ENCODE measurements at regions not wholly inside any gene's neighbourhood (a gene's known extent, or its start where the extent isn't known, plus 50 kb on each side); places are given as distances from the start of the nearest gene placed in this dataset.
A peak's percentile ranks its signal among the peaks of the same experiment; 100 is the strongest.
"Not testable (repeated sequence)": the region's sequence is repeated elsewhere in the genome, so short reads cannot be mapped to it uniquely, and the experiment has no call there.

DNA sequence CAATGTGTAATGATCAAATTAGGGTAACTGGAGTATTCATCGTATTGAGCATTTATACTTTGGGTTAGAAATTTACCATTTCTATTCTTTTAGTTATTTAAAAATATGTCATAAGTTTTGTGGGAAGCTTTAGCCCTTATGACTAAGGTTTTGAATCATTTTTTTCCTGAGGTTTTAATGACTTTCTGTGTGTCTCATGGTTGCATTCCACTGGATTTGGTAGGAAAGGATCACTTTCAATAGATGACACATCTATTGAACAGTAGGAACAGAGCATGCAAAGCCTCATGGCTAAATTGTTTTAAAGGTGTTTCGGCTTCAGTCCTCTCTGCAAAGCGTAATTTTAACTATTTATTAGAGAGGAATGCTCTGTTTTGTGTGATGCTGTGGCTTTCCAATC lies 512.4 kb upstream of the CHD1 start:
- Histone ChIP-seq H3K36me3 (no peaks in the 10 kb centered on the region), H3K27ac (no peak overlapping the region), H3K9me3 (no peaks in the 10 kb centered on the region), H3K4me1 (no peaks in the 10 kb centered on the region), H3K4me3 (no peak overlapping the region), H3K27me3 (no peaks in the 10 kb centered on the region)
- TF ChIP-seq, protein P1, sequence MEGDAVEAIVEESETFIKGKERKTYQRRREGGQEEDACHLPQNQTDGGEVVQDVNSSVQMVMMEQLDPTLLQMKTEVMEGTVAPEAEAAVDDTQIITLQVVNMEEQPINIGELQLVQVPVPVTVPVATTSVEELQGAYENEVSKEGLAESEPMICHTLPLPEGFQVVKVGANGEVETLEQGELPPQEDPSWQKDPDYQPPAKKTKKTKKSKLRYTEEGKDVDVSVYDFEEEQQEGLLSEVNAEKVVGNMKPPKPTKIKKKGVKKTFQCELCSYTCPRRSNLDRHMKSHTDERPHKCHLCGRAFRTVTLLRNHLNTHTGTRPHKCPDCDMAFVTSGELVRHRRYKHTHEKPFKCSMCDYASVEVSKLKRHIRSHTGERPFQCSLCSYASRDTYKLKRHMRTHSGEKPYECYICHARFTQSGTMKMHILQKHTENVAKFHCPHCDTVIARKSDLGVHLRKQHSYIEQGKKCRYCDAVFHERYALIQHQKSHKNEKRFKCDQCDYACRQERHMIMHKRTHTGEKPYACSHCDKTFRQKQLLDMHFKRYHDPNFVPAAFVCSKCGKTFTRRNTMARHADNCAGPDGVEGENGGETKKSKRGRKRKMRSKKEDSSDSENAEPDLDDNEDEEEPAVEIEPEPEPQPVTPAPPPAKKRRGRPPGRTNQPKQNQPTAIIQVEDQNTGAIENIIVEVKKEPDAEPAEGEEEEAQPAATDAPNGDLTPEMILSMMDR (IDR thresholded peaks at IDR 0.05), result no peak
- intact Hi-C loops (cut with DNase I), result no loop called here
- ATAC-seq, result no peak
- DNase-seq, result no peak

GRCh38 chr5:99438619-99439018 lies 509.8 kb upstream of the CHD1 start:
- Histone ChIP-seq H3K36me3 (no peaks in the 10 kb centered on the region), H3K27ac (no peak overlapping the region), H3K4me3 (no peak overlapping the region), H3K27me3 (no peaks in the 10 kb centered on the region), H3K4me1 (no peaks in the 10 kb centered on the region), H3K9me3 (no peaks in the 10 kb centered on the region)
- DNase-seq, result no peak
- TF ChIP-seq, protein P1 (IDR thresholded peaks at IDR 0.05), result no peak
- intact Hi-C loops (cut with DNase I), result no loop called here
- no peak for ATAC-seq

GRCh38 chr5:99437986-99438385 lies 509.2 kb upstream of the CHD1 start:
- Histone ChIP-seq H3K36me3 (no peaks in the 10 kb centered on the region), H3K27me3 (no peaks in the 10 kb centered on the region), H3K27ac (no peak overlapping the region), H3K4me3 (no peak overlapping the region), H3K9me3 (no peaks in the 10 kb centered on the region), H3K4me1 (no peaks in the 10 kb centered on the region)
- no peak for DNase-seq
- intact Hi-C loops (cut with DNase I), result no loop called here
- TF ChIP-seq, protein P1 (IDR thresholded peaks at IDR 0.05), result no peak
- no peak for ATAC-seq

DNA sequence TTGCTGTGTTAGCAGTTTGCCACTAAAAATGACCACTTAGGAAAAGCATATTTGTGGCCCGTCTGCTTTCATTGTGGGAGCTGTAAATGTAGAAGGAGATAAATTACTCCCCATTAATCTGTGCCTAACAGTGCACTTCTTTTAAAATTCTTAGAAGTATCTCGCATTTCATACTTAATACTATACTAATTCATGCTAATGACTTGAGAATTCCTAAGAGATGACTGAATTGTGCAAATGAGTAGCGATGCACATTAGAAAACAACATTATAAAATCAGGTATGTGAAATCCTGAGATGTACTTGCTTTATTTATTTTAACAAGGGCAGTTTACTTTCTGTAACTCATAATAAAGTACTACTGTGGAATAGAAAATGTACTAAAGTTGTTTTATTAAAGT lies 494.6 kb upstream of the CHD1 start:
- H3K4me1 ChIP-seq; H3K4me3 ChIP-seq; H3K27me3 ChIP-seq; H3K36me3 ChIP-seq; intact Hi-C loops (cut with DNase I); DNase-seq; ATAC-seq; H3K27ac ChIP-seq; H3K9me3 ChIP-seq: not testable (repeated sequence)

DNA sequence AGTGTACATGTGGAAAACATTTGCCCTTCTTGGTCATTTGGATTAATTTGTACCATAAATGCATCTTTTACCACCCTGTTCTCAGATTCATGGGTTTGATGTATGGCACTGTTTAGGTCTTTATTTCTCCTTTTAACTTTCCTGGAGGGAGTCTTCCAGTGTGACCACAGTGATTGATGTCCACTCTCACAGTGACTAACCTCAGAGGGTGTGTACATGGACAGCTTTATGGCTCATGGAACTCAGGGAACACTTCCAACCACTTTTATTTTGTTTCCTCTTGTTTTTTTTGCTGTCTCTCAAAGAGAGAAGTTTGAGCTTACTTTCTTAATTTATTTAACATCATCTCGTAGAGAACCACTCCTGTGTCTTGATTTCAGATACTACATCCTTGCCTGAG lies 489.8 kb upstream of the CHD1 start:
- DNase-seq; intact Hi-C loops (cut with DNase I); H3K27me3 ChIP-seq; H3K9me3 ChIP-seq; H3K27ac ChIP-seq; H3K36me3 ChIP-seq; H3K4me3 ChIP-seq; ATAC-seq; H3K4me1 ChIP-seq: not testable (repeated sequence)

DNA sequence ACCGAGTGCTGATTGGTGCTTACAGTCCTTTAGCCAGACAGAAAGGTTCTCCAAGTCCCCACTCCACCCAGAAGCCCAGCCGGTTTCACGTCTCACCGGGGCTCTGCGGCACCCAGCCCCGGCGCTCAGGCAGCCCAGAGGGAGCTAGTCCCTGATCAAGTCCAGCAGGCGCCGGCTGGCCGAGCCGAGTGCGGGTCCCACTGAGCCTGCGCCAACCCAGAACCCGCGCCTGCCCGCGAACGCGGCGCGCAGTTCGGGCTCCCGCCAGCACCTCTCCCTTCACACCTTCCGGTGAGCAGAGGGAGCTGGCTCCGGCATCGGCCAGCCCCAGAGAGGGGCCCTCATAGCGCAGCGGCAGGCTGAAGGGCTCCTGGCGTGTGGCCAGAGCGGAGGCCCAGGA lies 481.6 kb upstream of the CHD1 start:
- H3K9me3 ChIP-seq; H3K4me1 ChIP-seq; H3K27ac ChIP-seq; intact Hi-C loops (cut with DNase I); H3K36me3 ChIP-seq; H3K4me3 ChIP-seq; H3K27me3 ChIP-seq: not testable (repeated sequence)
- ATAC-seq (peak; percentile 62), DNase-seq (peak; percentile 55)

- H3K27me3 ChIP-seq; DNase-seq; H3K4me3 ChIP-seq; H3K4me1 ChIP-seq; ATAC-seq; H3K27ac ChIP-seq; intact Hi-C loops (cut with DNase I); H3K9me3 ChIP-seq; H3K36me3 ChIP-seq: not testable (repeated sequence)
Observed at GRCh38 chr5:99404764-99405302, 476.0 kb upstream of the CHD1 start.

DNA sequence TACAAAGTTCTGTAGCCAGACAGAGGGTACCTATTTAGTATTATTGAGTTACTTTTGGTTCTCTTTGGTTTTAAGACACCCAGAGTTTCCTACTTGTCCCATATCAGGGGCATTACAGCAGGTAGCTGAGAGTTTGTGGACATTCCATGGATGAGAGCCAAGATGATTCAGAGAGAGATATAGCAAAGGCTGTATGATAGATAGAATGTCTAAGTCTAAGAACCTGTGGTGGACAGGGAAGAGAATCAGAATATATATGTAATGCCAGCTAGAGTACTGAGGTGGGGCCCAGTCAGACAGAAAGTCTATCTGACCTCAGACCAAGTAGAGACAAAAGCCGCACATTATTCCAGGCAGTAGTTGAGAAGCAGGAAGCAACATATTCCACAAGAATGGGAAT lies 471.8 kb upstream of the CHD1 start:
- intact Hi-C loops (cut with DNase I); H3K36me3 ChIP-seq; ATAC-seq; H3K4me1 ChIP-seq; H3K27me3 ChIP-seq; H3K4me3 ChIP-seq; H3K9me3 ChIP-seq; DNase-seq; H3K27ac ChIP-seq: not testable (repeated sequence)
